Cardiac fibroblast (primary cell): ENCODE measurements at regions not wholly inside any gene's neighbourhood (a gene's known extent, or its start where the extent isn't known, plus 50 kb on each side); places are given as distances from the start of the nearest gene placed in this dataset.

ENCODE experiments used
- DNase-seq, 2 donors: peaks; one replicate each; pipeline versions ENCODE4 v3.0.0 to v3.0.0-alpha.2; 2010; ENCODE audit warnings: low read depth in 2 of 2
- H3K4me3 ChIP-seq, 2 donors: replicated peaks in 1 of 2; 1 replicate in 1 of 2; 2 replicates in 1 of 2; pipeline ENCODE4 v1.5.1; 2011; ENCODE audit warnings: low read depth in 2 of 2, low read length in 2 of 2, mild to moderate bottlenecking in 2 of 2, moderate library complexity in 1 of 2
- TF ChIP-seq, protein P1 (sequence below): IDR thresholded peaks from one replicate; pipeline ENCODE4 v1.5.1; 2011; ENCODE audit warnings: low read depth, mild to moderate bottlenecking, low read length, inconsistent platforms

DNA sequence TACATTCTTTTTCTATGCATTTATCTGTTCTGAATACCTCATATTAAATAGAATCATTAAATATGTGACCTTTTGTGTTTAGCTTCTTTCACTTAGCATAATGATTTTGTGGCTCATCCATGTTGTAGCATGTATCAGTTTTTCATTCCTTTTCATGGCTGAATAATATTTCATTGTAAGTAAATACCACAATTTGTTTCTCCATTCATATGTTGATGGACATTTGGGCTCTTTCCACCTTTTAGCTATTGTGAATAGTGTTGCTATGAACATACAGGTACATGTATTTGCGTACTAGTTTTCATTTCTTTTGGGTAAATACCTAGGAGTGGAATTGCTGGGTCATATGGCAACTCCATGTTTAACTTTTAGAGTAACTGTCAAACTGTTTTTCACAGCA lies 85.1 kb downstream of the GNL3L start:
- H3K4me3 ChIP-seq = no peak overlapping the region
- DNase-seq = no peak
- TF ChIP-seq, protein P1, sequence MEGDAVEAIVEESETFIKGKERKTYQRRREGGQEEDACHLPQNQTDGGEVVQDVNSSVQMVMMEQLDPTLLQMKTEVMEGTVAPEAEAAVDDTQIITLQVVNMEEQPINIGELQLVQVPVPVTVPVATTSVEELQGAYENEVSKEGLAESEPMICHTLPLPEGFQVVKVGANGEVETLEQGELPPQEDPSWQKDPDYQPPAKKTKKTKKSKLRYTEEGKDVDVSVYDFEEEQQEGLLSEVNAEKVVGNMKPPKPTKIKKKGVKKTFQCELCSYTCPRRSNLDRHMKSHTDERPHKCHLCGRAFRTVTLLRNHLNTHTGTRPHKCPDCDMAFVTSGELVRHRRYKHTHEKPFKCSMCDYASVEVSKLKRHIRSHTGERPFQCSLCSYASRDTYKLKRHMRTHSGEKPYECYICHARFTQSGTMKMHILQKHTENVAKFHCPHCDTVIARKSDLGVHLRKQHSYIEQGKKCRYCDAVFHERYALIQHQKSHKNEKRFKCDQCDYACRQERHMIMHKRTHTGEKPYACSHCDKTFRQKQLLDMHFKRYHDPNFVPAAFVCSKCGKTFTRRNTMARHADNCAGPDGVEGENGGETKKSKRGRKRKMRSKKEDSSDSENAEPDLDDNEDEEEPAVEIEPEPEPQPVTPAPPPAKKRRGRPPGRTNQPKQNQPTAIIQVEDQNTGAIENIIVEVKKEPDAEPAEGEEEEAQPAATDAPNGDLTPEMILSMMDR = no peak

DNA sequence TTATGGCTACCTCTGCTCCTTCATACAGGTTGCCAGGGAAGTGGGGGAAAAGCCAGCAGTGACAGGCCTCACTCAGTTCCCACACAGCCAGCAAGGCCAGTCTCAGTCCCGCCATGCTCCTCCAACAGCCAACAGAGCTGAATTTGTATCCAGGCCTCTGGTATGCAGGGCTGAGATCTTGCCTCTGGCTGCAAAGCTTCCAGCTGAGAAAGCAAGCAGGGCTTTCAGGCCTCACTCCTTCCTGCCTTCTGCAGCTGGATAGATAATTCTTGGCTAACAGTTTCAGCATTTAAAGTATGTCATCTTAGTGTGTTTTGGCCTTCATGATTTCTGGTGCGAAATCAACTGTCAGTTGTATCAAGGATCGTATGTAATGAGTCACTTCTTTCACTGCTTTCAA lies 103.6 kb downstream of the GNL3L start:
- TF ChIP-seq, protein P1 = no peak
- H3K4me3 ChIP-seq = no peak overlapping the region
- DNase-seq = peak; percentile 43 to 78

DNA sequence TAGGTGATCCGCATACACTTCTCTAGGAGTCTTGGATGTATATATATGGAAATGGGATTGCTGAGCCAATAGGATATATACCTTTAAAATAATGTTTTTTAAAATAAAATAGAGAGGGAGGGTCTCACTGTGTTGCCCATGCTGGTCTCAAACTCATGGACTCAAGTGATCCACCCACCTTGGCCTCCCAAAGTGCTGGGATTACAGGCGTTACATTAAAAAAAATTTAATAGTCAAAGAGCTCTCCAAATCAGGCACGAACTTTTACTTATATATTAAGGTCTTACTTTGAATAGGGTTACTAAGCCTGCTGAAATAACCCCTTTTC lies 109.0 kb downstream of the GNL3L start:
- TF ChIP-seq, protein P1 = no peak
- H3K4me3 ChIP-seq = peak overlapping the region; percentile 47 to 55
- no peak for DNase-seq

DNA sequence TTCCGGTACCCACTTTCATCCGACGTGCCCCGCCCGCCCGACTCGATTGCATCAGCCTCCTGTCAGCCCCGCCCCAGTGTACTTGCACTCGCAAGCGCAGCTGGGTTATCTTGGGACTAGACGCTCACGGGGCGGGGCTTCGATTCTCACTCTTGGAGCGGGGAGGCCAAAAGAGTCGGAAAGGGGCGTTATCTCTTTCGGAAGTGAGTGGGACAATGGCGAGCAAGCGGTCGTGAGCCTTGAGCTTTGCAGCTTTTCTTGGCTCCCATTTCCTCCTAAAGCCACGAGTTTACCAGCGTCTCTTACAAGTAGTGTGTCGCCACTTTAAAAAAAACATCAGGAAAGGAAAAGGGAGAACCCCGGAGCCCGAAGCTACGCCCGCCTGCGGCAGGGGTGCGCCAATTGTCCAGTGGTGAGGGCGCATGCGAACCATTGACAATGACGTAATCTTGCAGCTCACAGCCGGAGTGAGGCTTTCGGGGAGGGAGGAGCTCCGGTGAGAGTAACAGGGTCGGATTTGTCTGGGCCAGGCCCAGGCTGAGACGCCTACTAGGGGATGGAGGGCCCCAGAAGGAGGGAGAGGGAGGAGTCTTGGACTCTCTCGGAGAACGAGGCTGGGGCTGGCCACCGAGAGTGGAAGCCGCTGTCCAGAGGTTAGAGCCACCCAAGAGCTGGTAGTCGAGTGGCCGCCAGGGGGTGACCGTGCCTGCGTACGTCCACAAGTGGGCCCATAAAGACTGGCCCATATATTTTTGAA lies 109.5 kb downstream of the GNL3L start:
- TF ChIP-seq, protein P1 = peak; percentile 69
- DNase-seq = peak; percentile 97 to 98
- peak overlapping the region; percentile 47 to 55 for H3K4me3 ChIP-seq

DNA sequence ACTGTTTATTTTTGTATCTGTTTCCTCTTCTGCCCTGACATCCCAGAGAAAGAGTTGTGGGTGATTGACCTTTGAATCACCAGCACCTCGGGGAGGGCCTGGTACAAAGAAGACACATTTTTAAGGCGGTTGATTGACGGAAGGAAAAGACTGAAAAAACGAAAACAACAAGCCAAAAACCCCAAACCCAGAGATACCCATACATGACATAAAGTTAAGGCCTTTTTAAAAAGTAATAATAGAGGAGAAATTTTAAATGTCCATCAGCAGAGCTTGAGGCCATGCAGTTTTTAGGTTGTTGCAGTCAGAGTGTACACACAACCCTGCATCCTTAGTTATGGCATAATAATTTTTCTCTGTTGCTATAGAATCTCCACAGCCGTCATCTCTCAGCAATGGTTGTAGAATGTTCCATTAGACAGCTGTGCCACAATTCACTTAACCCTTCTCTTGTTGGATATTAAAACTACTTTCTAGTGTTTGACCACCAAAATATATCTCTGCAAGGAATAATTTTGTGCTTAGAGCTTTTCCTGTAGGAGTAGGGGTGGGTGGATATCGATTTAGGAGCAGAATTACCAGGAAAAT lies 110.2 kb downstream of the GNL3L start:
- H3K4me3 ChIP-seq = peak overlapping the region in 1 of 2 donors; percentile 35
- TF ChIP-seq, protein P1 = no peak
- DNase-seq = peak in 1 of 2 donors; percentile 6

DNA sequence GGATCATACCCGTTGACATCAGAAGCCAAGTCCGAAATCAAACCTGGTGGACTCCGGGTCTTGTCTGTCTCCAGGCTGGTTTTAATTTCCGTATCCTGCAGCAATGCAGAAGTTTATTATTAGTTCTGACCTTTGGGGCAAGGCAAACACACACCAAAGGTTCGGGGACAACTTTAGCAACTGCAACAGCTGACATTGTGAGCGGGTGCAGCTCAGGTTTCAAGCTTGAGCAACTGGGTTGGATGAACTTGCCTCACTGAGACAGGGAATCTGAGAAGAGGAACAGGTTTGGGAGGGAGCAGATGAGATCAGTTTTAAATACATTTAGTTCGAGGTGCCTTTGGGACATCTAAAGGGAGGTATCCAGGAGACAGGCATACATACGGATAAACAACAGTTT lies 110.7 kb downstream of the GNL3L start:
- DNase-seq = peak; percentile 3 to 5
- no peak overlapping the region for H3K4me3 ChIP-seq
- TF ChIP-seq, protein P1 = no peak
